Colonic mucosa (tissue), 4 donors: ENCODE measurements at regions not wholly inside any gene's neighbourhood (a gene's known extent, or its start where the extent isn't known, plus 50 kb on each side); places are given as distances from the start of the nearest gene placed in this dataset.

ENCODE experiments used
- DNase-seq: peaks from one replicate; pipeline ENCODE4 v3.0.0-alpha.2; 2020
- H3K27ac ChIP-seq: fragments of 200-600 bp; one replicate; pipeline ENCODE4 v1.8.0; 2021
- H3K27me3 ChIP-seq: fragments of 200-600 bp; one replicate; pipeline ENCODE4 v1.8.0; 2021
- H3K36me3 ChIP-seq: fragments of 200-600 bp; one replicate; pipeline ENCODE4 v1.8.0; 2021
- H3K4me1 ChIP-seq: fragments of 200-600 bp; one replicate; pipeline ENCODE4 v1.8.0; 2021; ENCODE audit warnings: mild to moderate bottlenecking
- H3K4me3 ChIP-seq: fragments of 200-600 bp; one replicate; pipeline ENCODE4 v1.8.0; 2021
- H3K9ac ChIP-seq, 2 donors: one replicate each; pipeline ENCODE4 v1.7.0; 2013; ENCODE audit warnings: control low read depth in 2 of 2, low read depth in 2 of 2, low read length in 2 of 2
- H3K9me3 ChIP-seq: fragments of 200-600 bp; one replicate; pipeline ENCODE4 v1.8.0; 2021
- intact Hi-C: fragments of 100-400 bp; cut with DNase I; formaldehyde crosslinking; loops from one replicate; pipeline ENCODE4 v1.14.1; 2022
- TF ChIP-seq, protein P1 (sequence below): fragments of 200-600 bp; IDR thresholded peaks from one replicate; pipeline ENCODE4 v1.8.0; 2022; ENCODE audit warnings: antibody characterized with exemption, mild to moderate bottlenecking
- donor health status: healthy.
- donor health status: DM: no; HTN: no; CAD: no.
- donor health status: DM: no; HTN: no; CAD: no.

GRCh38 chr1:223037845-223038244 lies 105.2 kb downstream of the TLR5 start:
- DNase-seq, result no peak
- TF ChIP-seq, protein P1, sequence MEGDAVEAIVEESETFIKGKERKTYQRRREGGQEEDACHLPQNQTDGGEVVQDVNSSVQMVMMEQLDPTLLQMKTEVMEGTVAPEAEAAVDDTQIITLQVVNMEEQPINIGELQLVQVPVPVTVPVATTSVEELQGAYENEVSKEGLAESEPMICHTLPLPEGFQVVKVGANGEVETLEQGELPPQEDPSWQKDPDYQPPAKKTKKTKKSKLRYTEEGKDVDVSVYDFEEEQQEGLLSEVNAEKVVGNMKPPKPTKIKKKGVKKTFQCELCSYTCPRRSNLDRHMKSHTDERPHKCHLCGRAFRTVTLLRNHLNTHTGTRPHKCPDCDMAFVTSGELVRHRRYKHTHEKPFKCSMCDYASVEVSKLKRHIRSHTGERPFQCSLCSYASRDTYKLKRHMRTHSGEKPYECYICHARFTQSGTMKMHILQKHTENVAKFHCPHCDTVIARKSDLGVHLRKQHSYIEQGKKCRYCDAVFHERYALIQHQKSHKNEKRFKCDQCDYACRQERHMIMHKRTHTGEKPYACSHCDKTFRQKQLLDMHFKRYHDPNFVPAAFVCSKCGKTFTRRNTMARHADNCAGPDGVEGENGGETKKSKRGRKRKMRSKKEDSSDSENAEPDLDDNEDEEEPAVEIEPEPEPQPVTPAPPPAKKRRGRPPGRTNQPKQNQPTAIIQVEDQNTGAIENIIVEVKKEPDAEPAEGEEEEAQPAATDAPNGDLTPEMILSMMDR, result no peak
- Histone ChIP-seq H3K27ac (no peak overlapping the region), H3K4me1 (no peaks in the 10 kb centered on the region), H3K36me3 (no peaks in the 10 kb centered on the region), H3K9ac (no peak overlapping the region), H3K27me3 (no peaks in the 10 kb centered on the region), H3K9me3 (no peaks in the 10 kb centered on the region), H3K4me3 (no peak overlapping the region)
- intact Hi-C loops, result no loop called here

GRCh38 chr1:223038288-223039006 lies 104.6 kb downstream of the TLR5 start:
- H3K27ac ChIP-seq, result no peak overlapping the region
- H3K9ac ChIP-seq, result no peak overlapping the region
- no peaks in the 10 kb centered on the region for H3K27me3 ChIP-seq
- no peak for DNase-seq
- H3K4me3 ChIP-seq, result no peak overlapping the region
- TF ChIP-seq, protein P1, result no peak
- intact Hi-C loops, result no loop called here
- H3K36me3 ChIP-seq, result no peaks in the 10 kb centered on the region
- no peaks in the 10 kb centered on the region for H3K4me1 ChIP-seq
- H3K9me3 ChIP-seq, result no peaks in the 10 kb centered on the region

GRCh38 chr1:223039990-223040389 lies 103.1 kb downstream of the TLR5 start:
- Histone ChIP-seq H3K4me3 (no peak overlapping the region), H3K27me3 (no peaks in the 10 kb centered on the region), H3K36me3 (no peaks in the 10 kb centered on the region), H3K4me1 (no peaks in the 10 kb centered on the region), H3K27ac (no peak overlapping the region), H3K9me3 (no peaks in the 10 kb centered on the region), H3K9ac (no peak overlapping the region)
- TF ChIP-seq, protein P1, result no peak
- DNase-seq, result no peak
- intact Hi-C loops, result no loop called here

GRCh38 chr1:223041481-223041880 lies 101.6 kb downstream of the TLR5 start:
- no peaks in the 10 kb centered on the region for H3K9me3 ChIP-seq
- H3K27ac ChIP-seq, result no peak overlapping the region
- no peaks in the 10 kb centered on the region for H3K36me3 ChIP-seq
- TF ChIP-seq, protein P1, result no peak
- H3K9ac ChIP-seq, result no peak overlapping the region
- DNase-seq, result no peak
- intact Hi-C loops, result no loop called here
- H3K4me3 ChIP-seq, result no peak overlapping the region
- no peaks in the 10 kb centered on the region for H3K27me3 ChIP-seq
- H3K4me1 ChIP-seq, result no peaks in the 10 kb centered on the region

- Histone ChIP-seq H3K27ac (no peak overlapping the region), H3K9ac (no peak overlapping the region), H3K4me3 (no peak overlapping the region), H3K9me3 (no peaks in the 10 kb centered on the region), H3K36me3 (no peaks in the 10 kb centered on the region), H3K4me1 (no peaks in the 10 kb centered on the region), H3K27me3 (no peaks in the 10 kb centered on the region)
- no peak for DNase-seq
- intact Hi-C loops, result no loop called here
- TF ChIP-seq, protein P1, result no peak
Observed at GRCh38 chr1:223045164-223045957, 97.7 kb downstream of the TLR5 start.
